ENCODE measurements at regions not wholly inside any gene's neighbourhood (a gene's known extent, or its start where the extent isn't known, plus 50 kb on each side); places are given as distances from the start of the nearest gene placed in this dataset.

- H3K4me1 ChIP-seq (ENCODE audit: control insufficient read depth, extremely low read depth, insufficient read depth, low read length): no peaks in the 10 kb centered on the region
- no peak overlapping the region for H3K4me3 ChIP-seq (replicated peaks in 1 of 4; ENCODE audit: control extremely low read depth in 1 of 4, insufficient read depth in 1 of 4, low read depth in 3 of 4, low read length in 4 of 4)
- H3K4me2 ChIP-seq (ENCODE audit: extremely low read depth, insufficient read depth, low read length): no peak overlapping the region
- H3K27ac ChIP-seq (ENCODE audit: insufficient read depth, low read length): no peak overlapping the region
- DNase-seq (ENCODE audit: low read depth in 2 of 2): no peak
- H3K27me3 ChIP-seq (ENCODE audit: control insufficient read depth, insufficient read depth, low read length): no peaks in the 10 kb centered on the region
- no peaks in the 10 kb centered on the region for H3K36me3 ChIP-seq (ENCODE audit: control insufficient read depth, insufficient read depth, low read length)
- TF ChIP-seq EZH2 (IDR thresholded peaks at IDR 0.05; ENCODE audit: low read length, missing control alignments) (no peak), CTCF (conservative IDR thresholded peaks at IDR 0.05 in 1 of 2, IDR thresholded peaks at IDR 0.05 in 1 of 2; ENCODE audit: low read depth in 1 of 2, low read length in 2 of 2) (no peak)
- no peaks in the 10 kb centered on the region for H4K20me1 ChIP-seq (ENCODE audit: control insufficient read depth, extremely low read depth, insufficient read depth, low read length)
- no peaks in the 10 kb centered on the region for H3K79me2 ChIP-seq (ENCODE audit: control insufficient read depth, insufficient read depth, low read length)
- H3K9ac ChIP-seq (ENCODE audit: insufficient read depth, low read length): no peak overlapping the region
- H2AFZ ChIP-seq (ENCODE audit: low read length): no peak overlapping the region
- no peaks in the 10 kb centered on the region for H3K9me3 ChIP-seq (ENCODE audit: control insufficient read depth, insufficient read depth, low read depth, low read length)
These were observed 180.1 kb upstream of the SOX4 start for GRCh38 chr6:21413428-21413827.

- H3K27me3 ChIP-seq (ENCODE audit: control insufficient read depth, insufficient read depth, low read length): no peaks in the 10 kb centered on the region
- no peak overlapping the region for H2AFZ ChIP-seq (ENCODE audit: low read length)
- H3K9ac ChIP-seq (ENCODE audit: insufficient read depth, low read length): no peak overlapping the region
- no peak for DNase-seq (ENCODE audit: low read depth in 2 of 2)
- no peaks in the 10 kb centered on the region for H4K20me1 ChIP-seq (ENCODE audit: control insufficient read depth, extremely low read depth, insufficient read depth, low read length)
- no peaks in the 10 kb centered on the region for H3K9me3 ChIP-seq (ENCODE audit: control insufficient read depth, insufficient read depth, low read depth, low read length)
- H3K36me3 ChIP-seq (ENCODE audit: control insufficient read depth, insufficient read depth, low read length): no peaks in the 10 kb centered on the region
- H3K27ac ChIP-seq (ENCODE audit: insufficient read depth, low read length): no peak overlapping the region
- no peaks in the 10 kb centered on the region for H3K79me2 ChIP-seq (ENCODE audit: control insufficient read depth, insufficient read depth, low read length)
- no peak for TF ChIP-seq EZH2 (IDR thresholded peaks at IDR 0.05; ENCODE audit: low read length, missing control alignments)
- TF ChIP-seq CTCF (conservative IDR thresholded peaks at IDR 0.05 in 1 of 2, IDR thresholded peaks at IDR 0.05 in 1 of 2; ENCODE audit: low read depth in 1 of 2, low read length in 2 of 2): no peak
- H3K4me3 ChIP-seq (replicated peaks in 1 of 4; ENCODE audit: control extremely low read depth in 1 of 4, insufficient read depth in 1 of 4, low read depth in 3 of 4, low read length in 4 of 4): no peak overlapping the region
- H3K4me1 ChIP-seq (ENCODE audit: control insufficient read depth, extremely low read depth, insufficient read depth, low read length): no peaks in the 10 kb centered on the region
- no peak overlapping the region for H3K4me2 ChIP-seq (ENCODE audit: extremely low read depth, insufficient read depth, low read length)
These were observed 179.5 kb upstream of the SOX4 start for GRCh38 chr6:21414065-21414464.

GRCh38 chr6:21420146-21420878 is 173.2 kb upstream of the SOX4 start:
- Histone ChIP-seq H3K27me3 (ENCODE audit: control insufficient read depth, insufficient read depth, low read length) (no peaks in the 10 kb centered on the region), H3K79me2 (ENCODE audit: control insufficient read depth, insufficient read depth, low read length) (no peaks in the 10 kb centered on the region), H2AFZ (ENCODE audit: low read length) (no peak overlapping the region), H3K9me3 (ENCODE audit: control insufficient read depth, insufficient read depth, low read depth, low read length) (no peaks in the 10 kb centered on the region), H3K4me3 (replicated peaks in 1 of 4; ENCODE audit: control extremely low read depth in 1 of 4, insufficient read depth in 1 of 4, low read depth in 3 of 4, low read length in 4 of 4) (no peak overlapping the region), H3K27ac (ENCODE audit: insufficient read depth, low read length) (no peak overlapping the region), H3K9ac (ENCODE audit: insufficient read depth, low read length) (no peak overlapping the region), H3K36me3 (ENCODE audit: control insufficient read depth, insufficient read depth, low read length) (no peaks in the 10 kb centered on the region), H4K20me1 (ENCODE audit: control insufficient read depth, extremely low read depth, insufficient read depth, low read length) (no peaks in the 10 kb centered on the region), H3K4me1 (ENCODE audit: control insufficient read depth, extremely low read depth, insufficient read depth, low read length) (no peaks in the 10 kb centered on the region), H3K4me2 (ENCODE audit: extremely low read depth, insufficient read depth, low read length) (no peak overlapping the region)
- TF ChIP-seq EZH2 (IDR thresholded peaks at IDR 0.05; ENCODE audit: low read length, missing control alignments) (no peak), CTCF (conservative IDR thresholded peaks at IDR 0.05 in 1 of 2, IDR thresholded peaks at IDR 0.05 in 1 of 2; ENCODE audit: low read depth in 1 of 2, low read length in 2 of 2) (no peak)
- no peak for DNase-seq (ENCODE audit: low read depth in 2 of 2)

Measured in fibroblast of lung (primary cell).